ENCODE measurements at regions not wholly inside any gene's neighbourhood (a gene's known extent, or its start where the extent isn't known, plus 50 kb on each side); places are given as distances from the start of the nearest gene placed in this dataset.

GRCh38 chr9:36728651-36729520, 156.2 kb downstream of the MELK start:
- no peaks in the 10 kb centered on the region for H3K9me3 Mint-ChIP-seq
- H3K4me1 Mint-ChIP-seq (ENCODE audit: low read depth) = peaks cover 3% of the 10 kb centered on the region
- DNase-seq (ENCODE audit: low spot score) = peak; percentile 47
- H3K27me3 Mint-ChIP-seq (ENCODE audit: low read depth) = no peaks in the 10 kb centered on the region
- no peak overlapping the region for H3K4me3 Mint-ChIP-seq
- no peaks in the 10 kb centered on the region for H3K36me3 Mint-ChIP-seq (ENCODE audit: low read depth)
- no peak overlapping the region for H3K27ac Mint-ChIP-seq

DNA sequence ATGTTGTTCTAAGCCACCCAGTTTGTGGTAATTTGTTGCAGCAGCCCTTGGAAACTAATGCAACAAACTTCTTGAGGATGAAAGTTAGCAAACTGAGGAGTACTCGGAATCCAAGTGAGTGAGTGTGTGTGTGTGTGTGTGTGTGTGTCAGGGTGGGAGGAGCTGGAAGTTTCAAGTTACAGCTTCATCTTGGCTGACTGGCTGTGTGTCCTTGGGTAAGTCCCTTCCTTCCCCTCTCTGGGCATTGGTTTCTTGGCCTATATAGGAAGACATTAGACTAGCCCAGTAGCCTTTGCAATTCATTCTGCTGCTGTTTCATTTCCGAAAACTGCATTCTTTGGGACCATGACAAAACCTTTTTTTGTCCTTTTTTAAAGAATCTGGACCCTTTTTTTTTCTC, 157.2 kb downstream of the MELK start:
- no peak for DNase-seq (ENCODE audit: low spot score)
- Mint-ChIP-seq H3K9me3 (no peaks in the 10 kb centered on the region), H3K27me3 (ENCODE audit: low read depth) (no peaks in the 10 kb centered on the region), H3K36me3 (ENCODE audit: low read depth) (no peaks in the 10 kb centered on the region), H3K4me3 (no peak overlapping the region), H3K4me1 (ENCODE audit: low read depth) (peaks cover 3% of the 10 kb centered on the region), H3K27ac (no peak overlapping the region)

GRCh38 chr9:36730414-36730813, 157.7 kb downstream of the MELK start:
- Mint-ChIP-seq H3K27ac (no peak overlapping the region), H3K4me1 (ENCODE audit: low read depth) (peaks cover 3% of the 10 kb centered on the region), H3K9me3 (no peaks in the 10 kb centered on the region), H3K36me3 (ENCODE audit: low read depth) (no peaks in the 10 kb centered on the region), H3K27me3 (ENCODE audit: low read depth) (no peaks in the 10 kb centered on the region), H3K4me3 (no peak overlapping the region)
- no peak for DNase-seq (ENCODE audit: low spot score)

DNA sequence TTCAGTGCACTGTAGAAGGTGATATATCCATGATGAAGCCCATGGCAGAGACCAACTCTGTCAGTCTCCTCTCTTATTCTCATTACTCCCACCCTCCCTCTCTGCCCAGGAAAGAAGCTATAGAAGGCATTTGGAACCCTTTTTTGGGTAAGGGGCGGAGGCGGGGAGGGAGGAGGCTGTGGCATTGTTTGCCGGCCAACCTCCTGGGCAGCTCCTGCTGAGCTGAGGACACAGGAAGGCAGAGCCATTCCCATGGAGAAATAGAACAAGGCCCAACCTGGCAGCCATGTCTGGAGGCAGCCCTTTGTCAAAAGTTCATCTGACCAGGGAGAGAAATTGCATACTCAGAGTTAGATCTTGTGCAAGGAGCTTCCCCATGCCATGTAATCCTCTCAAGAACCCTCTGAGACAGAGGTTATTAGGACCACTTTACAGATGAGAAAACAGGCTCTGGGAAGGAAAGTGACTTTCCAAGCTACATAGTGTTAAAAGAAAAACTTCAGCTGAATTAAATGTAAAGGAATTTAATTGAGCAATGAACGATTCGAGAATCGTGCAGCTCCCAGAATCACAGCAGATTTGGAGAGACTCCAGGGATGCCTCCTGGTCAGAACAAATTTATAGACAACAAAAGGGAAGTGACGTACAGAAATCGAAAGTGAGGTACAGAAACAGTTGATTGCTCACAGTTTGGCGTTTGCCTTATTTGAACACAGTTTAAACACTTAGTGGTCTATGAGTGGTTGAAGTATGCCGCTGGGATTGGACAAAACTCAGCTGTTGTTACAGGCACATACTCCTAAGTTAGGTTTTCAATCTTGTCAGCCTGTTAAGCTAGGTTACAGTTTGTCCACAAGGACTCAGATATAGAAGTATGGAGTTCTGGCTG, 158.6 kb downstream of the MELK start:
- no peak overlapping the region for H3K27ac Mint-ChIP-seq
- peaks cover under 1% of the 10 kb centered on the region for H3K27me3 Mint-ChIP-seq (ENCODE audit: low read depth)
- DNase-seq (ENCODE audit: low spot score) = no peak
- H3K9me3 Mint-ChIP-seq = no peaks in the 10 kb centered on the region
- no peaks in the 10 kb centered on the region for H3K36me3 Mint-ChIP-seq (ENCODE audit: low read depth)
- peaks cover 3% of the 10 kb centered on the region for H3K4me1 Mint-ChIP-seq (ENCODE audit: low read depth)
- H3K4me3 Mint-ChIP-seq = no peak overlapping the region

- Mint-ChIP-seq H3K9me3 (no peaks in the 10 kb centered on the region), H3K4me1 (ENCODE audit: low read depth) (peaks cover 3% of the 10 kb centered on the region), H3K36me3 (ENCODE audit: low read depth) (no peaks in the 10 kb centered on the region), H3K27me3 (ENCODE audit: low read depth) (peaks cover 18% of the 10 kb centered on the region), H3K4me3 (no peak overlapping the region), H3K27ac (no peak overlapping the region)
- no peak for DNase-seq (ENCODE audit: low spot score)
Measured at GRCh38 chr9:36734737-36735136, 162.0 kb downstream of the MELK start.

GRCh38 chr9:36736648-36737047, 164.0 kb downstream of the MELK start:
- DNase-seq (ENCODE audit: low spot score) = no peak
- no peaks in the 10 kb centered on the region for H3K4me1 Mint-ChIP-seq (ENCODE audit: low read depth)
- H3K9me3 Mint-ChIP-seq = no peaks in the 10 kb centered on the region
- H3K36me3 Mint-ChIP-seq (ENCODE audit: low read depth) = no peaks in the 10 kb centered on the region
- H3K27ac Mint-ChIP-seq = no peak overlapping the region
- H3K27me3 Mint-ChIP-seq (ENCODE audit: low read depth) = peaks cover 35% of the 10 kb centered on the region
- no peak overlapping the region for H3K4me3 Mint-ChIP-seq

DNA sequence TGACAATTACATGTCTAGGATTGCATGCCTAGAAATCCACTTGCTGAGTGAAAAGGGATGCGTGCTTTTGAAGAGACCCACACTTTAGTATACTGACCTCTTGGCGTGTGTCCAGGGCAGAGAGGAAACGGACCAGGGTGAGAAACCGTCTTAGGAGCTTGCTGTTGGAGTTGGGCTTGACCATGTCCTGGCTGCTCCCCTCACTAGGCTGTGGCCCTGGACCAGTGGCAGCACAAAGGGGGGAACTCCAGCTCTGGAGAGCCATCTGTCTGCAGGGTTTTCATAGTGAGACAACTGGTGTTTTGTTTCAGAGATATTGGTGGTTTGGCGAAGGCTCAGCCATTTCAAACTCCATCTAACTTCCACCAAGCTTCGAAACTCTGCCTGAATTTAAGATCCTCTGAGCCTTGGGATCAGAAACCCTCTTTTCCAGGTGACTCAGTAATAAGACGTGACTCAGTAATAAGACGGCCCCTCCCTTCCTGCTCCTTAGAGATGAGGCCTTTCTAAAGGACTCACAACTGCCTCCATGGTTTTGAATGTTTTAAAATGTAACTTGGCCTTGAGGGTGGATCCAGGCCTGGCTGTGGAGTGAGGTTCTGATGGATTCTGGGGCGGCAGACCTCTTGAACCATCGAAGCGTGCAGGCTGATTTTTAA, 165.8 kb downstream of the MELK start:
- no peaks in the 10 kb centered on the region for H3K36me3 Mint-ChIP-seq (ENCODE audit: low read depth)
- no peak overlapping the region for H3K27ac Mint-ChIP-seq
- peaks cover 37% of the 10 kb centered on the region for H3K27me3 Mint-ChIP-seq (ENCODE audit: low read depth)
- no peak for DNase-seq (ENCODE audit: low spot score)
- H3K4me1 Mint-ChIP-seq (ENCODE audit: low read depth) = no peaks in the 10 kb centered on the region
- no peak overlapping the region for H3K4me3 Mint-ChIP-seq
- no peaks in the 10 kb centered on the region for H3K9me3 Mint-ChIP-seq

- H3K27ac Mint-ChIP-seq = no peak overlapping the region
- no peaks in the 10 kb centered on the region for H3K36me3 Mint-ChIP-seq (ENCODE audit: low read depth)
- H3K4me1 Mint-ChIP-seq (ENCODE audit: low read depth) = no peaks in the 10 kb centered on the region
- H3K9me3 Mint-ChIP-seq = no peaks in the 10 kb centered on the region
- DNase-seq (ENCODE audit: low spot score) = no peak
- H3K27me3 Mint-ChIP-seq (ENCODE audit: low read depth) = peaks cover 37% of the 10 kb centered on the region
- H3K4me3 Mint-ChIP-seq = no peak overlapping the region
Measured at GRCh38 chr9:36739373-36740116, 166.8 kb downstream of the MELK start.

DNA sequence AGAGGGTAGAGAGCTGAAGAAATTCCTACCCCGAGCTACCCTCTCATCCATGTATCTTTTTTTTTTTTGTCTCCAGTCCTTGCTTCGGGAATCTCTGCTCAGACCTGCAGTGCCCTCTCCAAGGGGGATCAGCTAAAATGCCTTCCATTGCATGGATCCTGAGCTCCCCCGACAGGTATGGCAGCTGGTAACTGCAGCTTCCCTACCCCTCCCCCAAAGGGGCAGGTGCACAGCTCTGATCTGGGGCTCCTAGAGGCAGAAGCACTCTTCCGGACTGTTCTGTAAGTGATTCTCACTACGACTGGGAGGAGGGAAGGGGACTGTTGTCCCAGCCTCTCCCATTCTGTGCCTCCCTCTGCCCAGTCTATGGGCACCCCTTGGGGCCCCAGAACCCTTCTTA, 169.6 kb downstream of the MELK start:
- H3K27me3 Mint-ChIP-seq (ENCODE audit: low read depth) = peaks cover 30% of the 10 kb centered on the region
- H3K4me3 Mint-ChIP-seq = no peak overlapping the region
- H3K4me1 Mint-ChIP-seq (ENCODE audit: low read depth) = no peaks in the 10 kb centered on the region
- no peaks in the 10 kb centered on the region for H3K9me3 Mint-ChIP-seq
- H3K27ac Mint-ChIP-seq = no peak overlapping the region
- DNase-seq (ENCODE audit: low spot score) = no peak
- H3K36me3 Mint-ChIP-seq (ENCODE audit: low read depth) = no peaks in the 10 kb centered on the region

DNA sequence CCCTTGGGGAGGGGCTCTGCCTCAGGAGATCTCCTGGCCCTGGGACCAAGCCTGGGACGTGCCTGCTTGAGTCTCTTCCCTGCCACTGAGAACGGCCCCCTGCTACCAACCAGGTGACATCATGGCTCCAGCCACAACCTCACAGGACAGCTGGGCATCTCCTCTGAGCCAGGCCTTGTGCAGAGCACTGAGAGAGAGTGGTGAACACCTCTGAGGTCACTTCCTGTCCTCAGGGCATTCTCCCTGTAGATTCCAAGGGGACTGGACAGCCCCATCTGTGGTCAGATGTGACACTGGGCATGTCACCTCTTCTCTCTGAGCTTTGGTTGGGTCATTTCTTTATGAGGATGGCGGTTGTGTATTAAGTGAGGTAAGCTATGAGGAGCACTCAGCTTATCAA, 172.0 kb downstream of the MELK start:
- no peaks in the 10 kb centered on the region for H3K4me1 Mint-ChIP-seq (ENCODE audit: low read depth)
- H3K9me3 Mint-ChIP-seq = no peaks in the 10 kb centered on the region
- no peaks in the 10 kb centered on the region for H3K36me3 Mint-ChIP-seq (ENCODE audit: low read depth)
- no peak for DNase-seq (ENCODE audit: low spot score)
- H3K27ac Mint-ChIP-seq = no peak overlapping the region
- no peak overlapping the region for H3K4me3 Mint-ChIP-seq
- H3K27me3 Mint-ChIP-seq (ENCODE audit: low read depth) = peaks cover 27% of the 10 kb centered on the region

GRCh38 chr9:36745977-36746376, 173.3 kb downstream of the MELK start:
- Mint-ChIP-seq H3K4me1 (ENCODE audit: low read depth) (no peaks in the 10 kb centered on the region), H3K9me3 (no peaks in the 10 kb centered on the region), H3K27me3 (ENCODE audit: low read depth) (peaks cover 14% of the 10 kb centered on the region), H3K4me3 (no peak overlapping the region), H3K36me3 (ENCODE audit: low read depth) (no peaks in the 10 kb centered on the region), H3K27ac (no peak overlapping the region)
- DNase-seq (ENCODE audit: low spot score) = no peak

GRCh38 chr9:36746415-36746814, 173.7 kb downstream of the MELK start:
- DNase-seq (ENCODE audit: low spot score) = no peak
- Mint-ChIP-seq H3K9me3 (no peaks in the 10 kb centered on the region), H3K27me3 (ENCODE audit: low read depth) (peaks cover 11% of the 10 kb centered on the region), H3K36me3 (ENCODE audit: low read depth) (no peaks in the 10 kb centered on the region), H3K27ac (no peak overlapping the region), H3K4me3 (no peak overlapping the region), H3K4me1 (ENCODE audit: low read depth) (no peaks in the 10 kb centered on the region)

DNA sequence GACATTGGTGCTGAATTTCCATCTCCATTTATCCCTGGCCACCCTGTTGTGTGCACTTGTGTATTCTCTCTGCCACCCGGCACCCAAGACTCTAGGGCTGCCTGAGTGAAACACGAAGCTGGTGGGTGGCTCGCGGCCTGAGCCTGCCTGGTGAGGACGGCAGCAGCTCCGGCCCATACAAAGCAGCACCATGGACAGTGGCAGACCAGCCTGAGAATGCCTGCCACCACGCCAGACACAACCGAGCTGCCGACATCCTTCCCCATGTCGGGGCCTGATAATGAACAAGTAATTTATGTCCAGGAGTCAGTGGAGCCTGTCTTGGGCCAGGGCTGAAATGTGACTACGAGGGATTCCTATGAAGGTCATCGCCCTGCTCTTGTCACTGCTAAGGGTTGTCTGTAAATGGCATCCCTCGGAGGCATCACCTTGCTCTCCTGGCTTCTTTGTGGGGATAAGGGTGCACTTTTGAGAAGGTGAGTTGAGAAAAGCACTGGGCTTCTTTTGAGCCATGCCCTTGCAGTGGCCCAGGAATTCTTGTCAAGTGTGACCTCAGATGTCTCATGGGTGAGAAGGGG, 175.7 kb downstream of the MELK start:
- Mint-ChIP-seq H3K4me1 (ENCODE audit: low read depth) (no peaks in the 10 kb centered on the region), H3K36me3 (ENCODE audit: low read depth) (no peaks in the 10 kb centered on the region), H3K27ac (no peak overlapping the region), H3K27me3 (ENCODE audit: low read depth) (peaks cover 8% of the 10 kb centered on the region), H3K9me3 (no peaks in the 10 kb centered on the region), H3K4me3 (no peak overlapping the region)
- DNase-seq (ENCODE audit: low spot score) = peak; percentile 17

Data from T-helper 2 cell treated with Interferon-gamma antibody and Interleukin-4, amounts not matched to agents 5 μg/mL and 100 μg/mL, for 36 hours (primary cell).